AG04450 (cell line): ENCODE measurements at regions not wholly inside any gene's neighbourhood (a gene's known extent, or its start where the extent isn't known, plus 50 kb on each side); places are given as distances from the start of the nearest gene placed in this dataset.
"Not testable (repeated sequence)": the region's sequence is repeated elsewhere in the genome, so short reads cannot be mapped to it uniquely, and the experiment has no call there.

Experiments used
- CTCF ChIA-PET: fragments of 300-600, 350-600 bp; formaldehyde crosslinking; extraction: SDS; loops from one replicate; lab custom pipeline; 2022; ENCODE audit warnings: antibody characterized with exemption, inconsistent platforms; lab: Charles Lee
- POLR2A ChIA-PET: fragments of 350-600 bp; formaldehyde crosslinking; extraction: SDS; loops from one replicate; lab custom pipeline; 2021; ENCODE audit warnings: antibody characterized with exemption, inconsistent platforms; lab: Yijun Ruan, JAX
- DNase-seq: peaks from one replicate; pipeline ENCODE4 v3.0.0-alpha.2; 2011; ENCODE audit warnings: low read depth, low spot score
- H3K27ac ChIP-seq: one replicate; pipeline ENCODE4 v1.5.1; 2012; ENCODE audit warnings: low read depth, low read length, control low read depth
- H3K27me3 ChIP-seq: one replicate; pipeline ENCODE4 v1.6.0; 2012; ENCODE audit warnings: low read length; ENCODE audit not compliant: control insufficient read depth, insufficient read depth
- H3K4me3 ChIP-seq: 2 replicates; pipeline ENCODE4 v1.5.1; 2011; ENCODE audit warnings: mild to moderate bottlenecking, low read depth, low read length, control low read depth
- H3K9me3 ChIP-seq: 2 replicates; pipeline ENCODE4 v1.5.1; 2012; ENCODE audit warnings: low read length; ENCODE audit not compliant: control insufficient read depth, insufficient read depth
- CTCF ChIP-seq: IDR thresholded peaks from 2 replicates; pipeline ENCODE4 v1.5.1; 2011; ENCODE audit warnings: low read depth, low read length, control low read depth, inconsistent platforms

- H3K27me3 ChIP-seq, result no peaks in the 10 kb centered on the region
- H3K27ac ChIP-seq, result no peak overlapping the region
- H3K4me3 ChIP-seq, result no peak overlapping the region
- no peak for TF ChIP-seq CTCF
- DNase-seq, result no peak
- ChIA-PET POLR2A (no interaction called here), CTCF (interaction anchor here (2.7 kb wide), 1 partner anchor 50 kb away, joined by 7 read pairs; no protein-coding TSS in a partner anchor)
- H3K9me3 ChIP-seq, result no peaks in the 10 kb centered on the region; the same call in 1 of the 2 replicates
Measured at GRCh38 chr17:37820313-37820994, 75.6 kb upstream of the HNF1B start.

- Histone ChIP-seq H3K4me3 (no peak overlapping the region), H3K27me3 (no peaks in the 10 kb centered on the region), H3K27ac (no peak overlapping the region), H3K9me3 (no peaks in the 10 kb centered on the region)
- TF ChIP-seq CTCF, result no peak
- CTCF ChIA-PET, result interaction anchor here (1.0 to 4.4 kb wide), 4 partner anchors 48 to 446 kb away, joined by 3 to 32 read pairs (median 6); no protein-coding TSS in a partner anchor
- POLR2A ChIA-PET, result no interaction called here
- DNase-seq, result peak; percentile 47
Measured at GRCh38 chr17:37818689-37819088, 73.8 kb upstream of the HNF1B start.

GRCh38 chr17:37816950-37817349 lies 72.1 kb upstream of the HNF1B start:
- DNase-seq, result no peak
- ChIA-PET CTCF (interaction anchor here (0.6 to 4.4 kb wide), 46 partner anchors 9 to 443 kb away, joined by 3 to 102 read pairs (median 4); partner anchors contain the start of genes DDX52 and SYNRG), POLR2A (interaction anchor here (0.7 to 1.4 kb wide), 3 partner anchors 8 to 340 kb away, joined by 3 to 10 read pairs (median 3); partner anchors contain the start of gene SYNRG)
- no peaks in the 10 kb centered on the region for H3K27me3 ChIP-seq
- H3K4me3 ChIP-seq, result no peak overlapping the region
- no peak for TF ChIP-seq CTCF
- H3K9me3 ChIP-seq, result no peaks in the 10 kb centered on the region
- peak overlapping the region; percentile 39 for H3K27ac ChIP-seq

GRCh38 chr17:37815536-37815935 lies 70.7 kb upstream of the HNF1B start:
- Histone ChIP-seq H3K9me3 (no peaks in the 10 kb centered on the region), H3K27me3 (no peaks in the 10 kb centered on the region), H3K27ac (no peak overlapping the region), H3K4me3 (no peak overlapping the region)
- DNase-seq, result no peak
- POLR2A ChIA-PET, result interaction anchor here (0.9 to 1.4 kb wide), 2 partner anchors 140 to 207 kb away, joined by 3 to 10 read pairs; partner anchors contain the start of gene SYNRG
- CTCF ChIA-PET, result interaction anchor here (0.6 to 4.4 kb wide), 29 partner anchors 9 to 1309 kb away, joined by 3 to 102 read pairs (median 5); partner anchors contain the start of gene SYNRG
- no peak for TF ChIP-seq CTCF

DNA sequence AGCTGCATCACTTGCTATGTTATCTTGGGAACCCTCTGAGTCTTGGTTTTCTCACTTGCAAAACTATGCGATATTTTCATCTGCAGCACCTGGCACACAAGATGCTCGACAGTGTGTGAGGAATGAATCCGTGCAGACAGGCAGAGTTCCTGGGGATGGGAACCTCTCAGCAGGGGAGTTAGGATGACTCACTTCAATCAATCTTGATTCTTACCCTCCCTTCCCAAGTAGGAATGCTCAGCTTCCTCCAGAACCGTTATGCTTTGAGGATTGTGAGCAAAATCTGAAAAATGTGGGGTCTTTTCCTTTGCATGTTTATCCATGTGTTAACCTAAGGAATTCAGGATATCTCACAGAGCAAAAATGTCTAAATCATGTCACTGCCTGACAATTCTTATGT lies 68.9 kb upstream of the HNF1B start:
- Histone ChIP-seq H3K27ac (peak overlapping the region; percentile 87), H3K27me3 (no peaks in the 10 kb centered on the region), H3K9me3 (no peaks in the 10 kb centered on the region; the same call in 1 of the 2 replicates), H3K4me3 (no peak overlapping the region)
- ChIA-PET POLR2A (interaction anchor here (1.1 kb wide), 1 partner anchor 11 kb away, joined by 4 read pairs; no protein-coding TSS in a partner anchor), CTCF (interaction anchor here (1.3 kb wide), 1 partner anchor 18 kb away, joined by 3 read pairs; no protein-coding TSS in a partner anchor)
- TF ChIP-seq CTCF, result no peak
- DNase-seq, result peak; percentile 97

DNA sequence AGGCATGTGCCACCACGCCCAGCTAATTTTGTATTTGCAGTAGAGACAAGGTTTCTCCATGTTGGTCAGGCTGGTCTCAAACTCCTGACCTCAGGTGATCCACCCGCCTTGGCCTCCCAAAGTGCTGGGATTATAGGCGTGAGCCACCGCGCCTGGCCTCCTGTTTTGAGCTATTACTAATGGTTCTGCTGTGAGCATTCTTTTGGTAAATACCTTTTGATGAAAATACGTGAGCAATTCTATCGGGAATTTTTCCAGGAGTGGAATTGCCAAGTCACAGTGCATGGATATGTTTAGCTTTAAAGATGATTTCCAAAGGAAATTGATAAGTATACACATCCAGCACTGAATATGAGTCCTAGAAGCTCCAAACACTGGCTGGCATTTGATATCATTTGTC lies 64.0 kb upstream of the HNF1B start:
- POLR2A ChIA-PET, DNase-seq, H3K27me3 ChIP-seq, H3K4me3 ChIP-seq, H3K9me3 ChIP-seq, H3K27ac ChIP-seq: not testable (repeated sequence)
- CTCF ChIA-PET, result interaction anchor here (0.8 kb wide), 1 partner anchor 38 kb away, joined by 5 read pairs; no protein-coding TSS in a partner anchor
